OCI-LY7 (cell line): ENCODE measurements at regions not wholly inside any gene's neighbourhood (a gene's known extent, or its start where the extent isn't known, plus 50 kb on each side); places are given as distances from the start of the nearest gene placed in this dataset.

Experiments
- BruUV-seq: library from RNA; stranded (reverse); fragments of 400-500 nt; replicated peaks from 2 replicates; lab custom pipeline; 2021; lab: Mats Ljungman, UMichigan
- CTCF ChIA-PET: fragments of 300-600 bp; sonication (Branson Sonifier 250); formaldehyde crosslinking; loops from one replicate; lab custom pipeline; 2022; ENCODE audit warnings: antibody characterized with exemption; ENCODE audit not compliant: unreplicated experiment; lab: Charles Lee
- POLR2A ChIA-PET: fragments of 300-600 bp; sonication (Branson Sonifier 250); formaldehyde crosslinking; loops from one replicate; lab custom pipeline; 2022; ENCODE audit warnings: antibody characterized with exemption; lab: Charles Lee
- DNase-seq: peaks from one replicate; pipeline ENCODE4 v3.0.0-alpha.2; 2015; ENCODE audit warnings: low spot score
- H2AFZ ChIP-seq: fragments of 200-600 bp; sonication (generic), shearing (Covaris generic); 2 replicates; pipeline ENCODE4 v1.6.1; 2014; ENCODE audit warnings: mild to moderate bottlenecking, antibody characterized with exemption, low read length, moderate library complexity
- H3K27ac ChIP-seq: fragments of 200-600 bp; sonication (generic); 2 replicates; pipeline ENCODE4 v1.5.1; 2014; ENCODE audit warnings: mixed run types, low read depth, mild to moderate bottlenecking, moderate library complexity, low read length, inconsistent platforms; ENCODE audit not compliant: poor library complexity, severe bottlenecking
- H3K36me3 ChIP-seq: fragments of 200-600 bp; sonication (generic); 2 replicates; pipeline ENCODE4 v1.6.1; 2014; ENCODE audit warnings: mild to moderate bottlenecking, antibody characterized with exemption, low read length, moderate library complexity, mixed read lengths; ENCODE audit not compliant: insufficient read depth
- H3K4me1 ChIP-seq: fragments of 200-600 bp; sonication (generic); 2 replicates; pipeline ENCODE4 v1.5.1; 2014; ENCODE audit warnings: mild to moderate bottlenecking, low read length; ENCODE audit not compliant: insufficient read depth, poor library complexity, severe bottlenecking
- H3K4me2 ChIP-seq: fragments of 200-600 bp; sonication (generic); 2 replicates; pipeline ENCODE4 v1.6.1; 2014; ENCODE audit warnings: mild to moderate bottlenecking, low read length
- H3K4me3 ChIP-seq: fragments of 200-600 bp; sonication (generic); 2 replicates; pipeline ENCODE4 v1.5.1; 2014; ENCODE audit warnings: mild to moderate bottlenecking, low read depth, low read length; ENCODE audit not compliant: poor library complexity, severe bottlenecking
- H3K79me2 ChIP-seq: fragments of 200-600 bp; sonication (generic); 2 replicates; pipeline ENCODE4 v1.6.1; 2016; ENCODE audit warnings: low read depth, mild to moderate bottlenecking, low read length, moderate library complexity, mixed read lengths; ENCODE audit not compliant: insufficient read depth
- H3K9me2 ChIP-seq: fragments of 200-600 bp; sonication (generic); 2 replicates; pipeline ENCODE4 v1.6.1; 2016; ENCODE audit warnings: mild to moderate bottlenecking, low read length, mixed read lengths; ENCODE audit not compliant: insufficient read depth
- H3K9me3 ChIP-seq: fragments of 200-600 bp; sonication (generic); 2 replicates; pipeline ENCODE4 v1.6.1; 2014; ENCODE audit warnings: mild to moderate bottlenecking, mixed run types, low read length, mixed read lengths
- H4K20me1 ChIP-seq: fragments of 200-600 bp; sonication (generic); 2 replicates; pipeline ENCODE4 v1.6.1; 2014; ENCODE audit warnings: mild to moderate bottlenecking, antibody characterized with exemption, low read length, moderate library complexity, mixed read lengths; ENCODE audit not compliant: insufficient read depth
- CTCF ChIP-seq: fragments of 200-600 bp; sonication (generic); conservative IDR thresholded peaks from 2 replicates; pipeline ENCODE4 v1.5.1; 2014; ENCODE audit warnings: mild to moderate bottlenecking, antibody characterized with exemption, low read length, moderate library complexity, mixed read lengths
- EZH2phosphoT487 ChIP-seq: fragments of 200-600 bp; sonication (generic); IDR thresholded peaks from 2 replicates; pipeline ENCODE4 v1.6.1; 2018; ENCODE audit warnings: low read depth, borderline replicate concordance, mild to moderate bottlenecking, mixed run types, antibody characterized with exemption, low read length, moderate library complexity, mixed read lengths
- intact Hi-C: fragments of 100-400 bp; cut with micrococcal nuclease; formaldehyde crosslinking; loops from one replicate; pipeline ENCODE4 v1.10.0; 2022; ENCODE audit not compliant: unreplicated experiment

GRCh38 chr5:2579126-2579525 lies 172.4 kb downstream of the IRX2 start:
- DNase-seq: no peak
- Histone ChIP-seq H3K27ac (no peak overlapping the region), H3K4me3 (no peak overlapping the region), H4K20me1 (no peaks in the 10 kb centered on the region), H3K4me2 (no peak overlapping the region), H3K9me2 (no peaks in the 10 kb centered on the region), H3K9me3 (no peaks in the 10 kb centered on the region), H3K4me1 (no peaks in the 10 kb centered on the region), H2AFZ (no peak overlapping the region), H3K79me2 (no peaks in the 10 kb centered on the region), H3K36me3 (no peaks in the 10 kb centered on the region)
- TF ChIP-seq CTCF (no peak), EZH2phosphoT487 (no peak)
- ChIA-PET POLR2A (interaction anchor here (0.5 kb wide), 2 partner anchors 206 to 817 kb away, joined by 3 read pairs; no protein-coding TSS in a partner anchor), CTCF (no interaction called here)
- intact Hi-C loops: no loop called here
- BruUV-seq: no TSS peak

- no peak overlapping the region for H3K4me2 ChIP-seq
- H3K27ac ChIP-seq: no peak overlapping the region
- ChIA-PET CTCF (interaction anchor here (0.6 kb wide), 1 partner anchor 26 kb away, joined by 3 read pairs; no protein-coding TSS in a partner anchor), POLR2A (no interaction called here)
- no peaks in the 10 kb centered on the region for H3K36me3 ChIP-seq
- no peaks in the 10 kb centered on the region for H4K20me1 ChIP-seq
- H3K9me2 ChIP-seq: no peaks in the 10 kb centered on the region
- TF ChIP-seq CTCF (no peak), EZH2phosphoT487 (no peak)
- H3K4me1 ChIP-seq: no peaks in the 10 kb centered on the region
- no peaks in the 10 kb centered on the region for H3K79me2 ChIP-seq
- no peaks in the 10 kb centered on the region for H3K9me3 ChIP-seq
- no peak overlapping the region for H2AFZ ChIP-seq
- no peak for DNase-seq
- no peak overlapping the region for H3K4me3 ChIP-seq
- BruUV-seq: no TSS peak
- intact Hi-C loops: no loop called here
Observed at GRCh38 chr5:2577312-2578036, 174.0 kb downstream of the IRX2 start.

- no peak for DNase-seq
- Histone ChIP-seq H4K20me1 (no peaks in the 10 kb centered on the region), H3K9me3 (no peaks in the 10 kb centered on the region), H3K36me3 (no peaks in the 10 kb centered on the region), H3K79me2 (no peaks in the 10 kb centered on the region), H3K27ac (no peak overlapping the region), H2AFZ (no peak overlapping the region), H3K4me2 (no peak overlapping the region), H3K9me2 (no peaks in the 10 kb centered on the region), H3K4me3 (no peak overlapping the region), H3K4me1 (no peaks in the 10 kb centered on the region)
- BruUV-seq: no TSS peak
- CTCF ChIA-PET: no interaction called here
- TF ChIP-seq CTCF (no peak), EZH2phosphoT487 (no peak)
- intact Hi-C loops: no loop called here
- POLR2A ChIA-PET: no interaction called here
Observed at GRCh38 chr5:2576823-2577222, 174.7 kb downstream of the IRX2 start.
